ENCODE measurements at regions not wholly inside any gene's neighbourhood (a gene's known extent, or its start where the extent isn't known, plus 50 kb on each side); places are given as distances from the start of the nearest gene placed in this dataset.

DNA sequence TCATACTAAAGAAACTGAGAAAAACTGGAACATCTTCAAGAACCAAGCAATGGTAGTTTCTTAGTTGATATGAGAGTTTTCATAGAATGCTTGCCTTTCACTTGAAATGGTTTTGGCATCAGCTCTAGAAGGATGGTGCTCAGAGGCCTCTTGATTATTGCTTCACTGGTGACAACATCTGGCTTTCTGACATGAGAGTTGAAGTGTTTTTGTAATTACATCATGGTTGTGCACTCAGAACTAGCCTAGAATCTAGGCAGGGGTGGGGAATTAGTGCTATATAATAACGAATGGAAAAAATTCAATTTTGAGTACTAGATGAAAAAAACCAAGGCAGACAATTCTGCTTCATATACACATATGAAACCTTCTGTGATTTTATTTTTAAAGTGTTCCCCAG lies 172.8 kb upstream of the LMNTD1 start:
- H3K27ac ChIP-seq, result no peak overlapping the region
- TF ChIP-seq, protein P1, sequence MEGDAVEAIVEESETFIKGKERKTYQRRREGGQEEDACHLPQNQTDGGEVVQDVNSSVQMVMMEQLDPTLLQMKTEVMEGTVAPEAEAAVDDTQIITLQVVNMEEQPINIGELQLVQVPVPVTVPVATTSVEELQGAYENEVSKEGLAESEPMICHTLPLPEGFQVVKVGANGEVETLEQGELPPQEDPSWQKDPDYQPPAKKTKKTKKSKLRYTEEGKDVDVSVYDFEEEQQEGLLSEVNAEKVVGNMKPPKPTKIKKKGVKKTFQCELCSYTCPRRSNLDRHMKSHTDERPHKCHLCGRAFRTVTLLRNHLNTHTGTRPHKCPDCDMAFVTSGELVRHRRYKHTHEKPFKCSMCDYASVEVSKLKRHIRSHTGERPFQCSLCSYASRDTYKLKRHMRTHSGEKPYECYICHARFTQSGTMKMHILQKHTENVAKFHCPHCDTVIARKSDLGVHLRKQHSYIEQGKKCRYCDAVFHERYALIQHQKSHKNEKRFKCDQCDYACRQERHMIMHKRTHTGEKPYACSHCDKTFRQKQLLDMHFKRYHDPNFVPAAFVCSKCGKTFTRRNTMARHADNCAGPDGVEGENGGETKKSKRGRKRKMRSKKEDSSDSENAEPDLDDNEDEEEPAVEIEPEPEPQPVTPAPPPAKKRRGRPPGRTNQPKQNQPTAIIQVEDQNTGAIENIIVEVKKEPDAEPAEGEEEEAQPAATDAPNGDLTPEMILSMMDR (IDR thresholded peaks at IDR 0.05), result no peak
- no peak for TF ChIP-seq ZFX (IDR thresholded peaks at IDR 0.05; ENCODE audit: borderline replicate concordance)

DNA sequence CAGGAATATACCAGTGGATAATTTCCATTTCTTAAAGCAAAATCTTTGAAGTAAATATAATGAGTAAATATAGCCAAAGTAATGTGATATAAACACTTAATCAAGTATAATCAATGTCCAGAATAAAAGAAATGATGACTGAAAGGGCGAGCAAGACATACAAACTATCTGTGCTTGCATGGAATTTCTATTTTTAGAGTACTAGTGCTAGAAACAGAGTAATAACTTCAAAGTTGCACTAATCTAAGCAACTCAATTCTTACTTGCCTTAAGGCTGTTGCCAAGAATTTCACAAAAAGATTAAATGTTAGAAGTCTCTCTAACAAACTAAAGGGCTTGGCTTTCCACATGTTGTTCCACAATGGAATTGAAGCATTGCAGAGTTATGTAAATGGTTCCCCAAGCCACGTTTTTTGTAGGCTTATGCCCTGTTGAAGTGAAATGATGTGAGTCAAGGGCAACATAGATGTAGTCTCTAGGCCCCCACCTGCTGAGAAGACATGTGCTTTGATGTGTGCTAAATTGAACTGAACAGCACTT lies 175.0 kb upstream of the LMNTD1 start:
- TF ChIP-seq ZFX (IDR thresholded peaks at IDR 0.05; ENCODE audit: borderline replicate concordance), result no peak
- TF ChIP-seq, protein P1 (IDR thresholded peaks at IDR 0.05), result no peak
- no peak overlapping the region for H3K27ac ChIP-seq

DNA sequence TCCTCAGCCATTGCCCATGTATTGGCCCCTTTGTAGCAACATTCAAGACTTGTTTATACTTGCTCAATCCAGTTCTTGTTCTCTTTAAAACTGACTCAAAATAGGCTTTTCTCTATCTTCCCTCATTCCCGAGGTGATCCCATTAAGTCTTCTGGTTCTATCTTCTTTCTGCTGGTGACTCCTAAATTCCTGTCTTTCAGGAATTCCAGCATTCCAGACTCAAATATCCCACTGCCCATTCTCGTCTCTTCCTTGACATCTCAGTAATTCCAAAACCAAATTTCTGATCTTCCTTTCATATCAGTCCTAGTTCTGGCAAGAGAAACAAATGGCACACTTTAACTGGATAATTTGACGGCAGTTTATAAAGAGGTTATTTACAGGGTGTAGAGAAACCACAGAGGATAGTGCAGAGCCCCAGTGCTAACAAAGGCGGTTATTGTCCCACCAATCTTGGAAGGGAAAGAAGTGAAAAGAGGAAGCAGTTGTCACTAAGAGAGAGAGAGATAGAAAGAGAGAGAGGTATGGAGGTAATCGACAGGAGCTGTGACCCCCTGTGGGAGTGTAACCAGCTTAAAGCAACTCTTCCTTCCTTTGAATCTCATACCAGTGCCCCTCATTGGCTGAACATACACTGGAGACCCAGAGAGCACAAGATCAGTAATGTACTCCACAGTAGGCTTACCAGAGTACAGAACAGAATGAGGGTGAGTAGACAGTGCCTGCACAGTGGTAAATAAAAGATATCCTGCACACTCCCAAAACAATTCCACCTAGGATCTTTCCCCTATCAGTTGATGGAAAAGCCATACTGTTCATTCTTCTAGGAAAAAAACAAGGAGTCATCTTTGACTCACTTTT lies 177.6 kb upstream of the LMNTD1 start:
- no peak overlapping the region for H3K27ac ChIP-seq
- TF ChIP-seq, protein P1 (IDR thresholded peaks at IDR 0.05), result no peak
- TF ChIP-seq ZFX (IDR thresholded peaks at IDR 0.05; ENCODE audit: borderline replicate concordance), result no peak

DNA sequence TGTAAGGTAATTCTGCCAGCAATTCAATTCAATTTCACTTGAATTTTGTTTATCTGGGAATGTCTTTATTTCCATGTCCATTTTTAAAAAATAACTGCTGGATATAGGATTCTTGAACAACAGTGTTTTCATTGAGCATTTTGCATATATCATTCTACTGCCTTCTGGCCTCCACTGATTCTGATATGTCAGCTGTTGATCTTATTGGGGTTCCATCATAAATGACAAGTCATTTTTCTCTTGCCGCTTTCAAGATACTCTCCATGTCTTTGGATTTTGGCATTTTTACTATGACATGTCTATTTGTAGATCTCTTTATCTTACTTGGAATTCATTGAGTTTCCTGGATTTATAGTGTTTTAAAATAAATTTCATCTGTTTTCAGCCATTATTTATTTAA lies 180.5 kb upstream of the LMNTD1 start:
- TF ChIP-seq ZFX (IDR thresholded peaks at IDR 0.05; ENCODE audit: borderline replicate concordance), result no peak
- TF ChIP-seq, protein P1 (IDR thresholded peaks at IDR 0.05), result no peak
- H3K27ac ChIP-seq, result no peak overlapping the region

DNA sequence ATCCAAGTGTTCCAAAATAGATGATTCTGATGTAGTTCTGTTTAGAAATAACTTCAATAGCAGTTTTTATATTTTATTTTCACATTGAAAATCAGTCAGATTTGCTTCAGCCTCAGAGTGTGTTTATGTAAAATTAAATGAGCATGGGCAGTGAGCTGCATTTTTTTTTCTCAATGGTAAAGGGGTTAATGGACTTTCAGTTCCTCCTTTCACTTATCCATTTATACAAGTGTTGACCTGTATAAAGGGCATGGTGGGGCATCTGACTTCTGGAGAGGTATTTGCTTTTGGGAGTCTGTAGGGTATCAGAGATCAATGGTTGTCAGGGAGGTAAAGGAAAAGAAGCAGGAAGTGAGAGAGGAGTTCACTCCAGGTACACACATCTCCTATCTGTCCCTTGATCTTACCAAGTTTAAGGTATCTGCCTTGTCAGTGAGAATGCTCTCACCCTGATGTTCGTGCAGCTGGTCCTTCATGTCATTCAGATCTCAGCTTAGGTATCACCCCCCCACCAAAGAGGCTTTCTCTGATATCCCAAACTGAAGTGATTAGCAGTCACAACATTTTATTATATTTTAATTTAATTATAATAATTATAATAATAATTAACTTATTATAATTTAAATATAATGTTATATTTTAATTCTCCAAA lies 181.6 kb upstream of the LMNTD1 start:
- TF ChIP-seq, protein P1 (IDR thresholded peaks at IDR 0.05), result no peak
- no peak for TF ChIP-seq ZFX (IDR thresholded peaks at IDR 0.05; ENCODE audit: borderline replicate concordance)
- no peak overlapping the region for H3K27ac ChIP-seq

DNA sequence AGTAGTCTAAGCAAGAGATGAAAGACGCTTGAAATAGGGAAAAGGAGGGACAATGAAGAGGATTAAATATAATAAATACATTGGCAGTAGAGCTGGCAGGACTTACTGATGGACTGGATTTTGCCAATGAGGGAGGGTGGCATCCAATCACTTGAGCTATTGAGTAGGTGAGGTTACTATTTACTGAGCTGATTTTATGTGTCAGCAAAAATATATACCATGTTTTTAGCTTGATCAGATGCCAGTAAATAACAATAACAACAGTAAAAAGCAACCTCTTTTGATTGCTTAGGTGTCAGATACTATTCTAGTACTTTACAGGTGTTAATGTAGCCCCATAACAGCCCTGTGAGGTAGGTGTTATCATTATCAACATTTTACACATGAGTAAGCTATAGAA lies 187.5 kb upstream of the LMNTD1 start:
- H3K27ac ChIP-seq, result no peak overlapping the region
- TF ChIP-seq ZFX (IDR thresholded peaks at IDR 0.05; ENCODE audit: borderline replicate concordance), result no peak
- TF ChIP-seq, protein P1 (IDR thresholded peaks at IDR 0.05), result no peak

DNA sequence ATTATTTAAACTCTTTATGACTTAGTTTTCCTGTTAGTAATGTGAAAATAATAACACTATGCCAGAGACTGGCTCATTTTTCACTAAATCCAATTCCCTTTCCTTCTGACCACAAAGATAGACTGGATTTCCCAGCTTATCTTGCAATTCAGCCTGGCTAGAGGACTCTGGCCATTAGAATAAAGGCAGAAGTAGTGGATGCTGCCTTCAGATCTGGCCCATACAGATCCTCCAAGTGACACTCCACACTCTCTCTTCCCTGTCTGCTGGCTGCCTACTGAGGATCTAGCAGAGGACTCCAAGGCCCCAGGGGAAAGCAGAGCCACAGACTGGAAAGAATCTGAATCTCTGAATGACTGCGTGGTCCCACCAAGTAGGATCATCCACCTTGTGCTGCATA lies 188.8 kb upstream of the LMNTD1 start:
- TF ChIP-seq, protein P1 (IDR thresholded peaks at IDR 0.05), result no peak
- TF ChIP-seq ZFX (IDR thresholded peaks at IDR 0.05; ENCODE audit: borderline replicate concordance), result no peak
- no peak overlapping the region for H3K27ac ChIP-seq
